CD4-positive, alpha-beta T cell (primary cell): ENCODE measurements at regions not wholly inside any gene's neighbourhood (a gene's known extent, or its start where the extent isn't known, plus 50 kb on each side); places are given as distances from the start of the nearest gene placed in this dataset.

Experiments used
- ATAC-seq: fragments of 200-7000 bp; cut with Tn5 transposase; one replicate; pipeline ENCODE4 v1.10.0; 2022; ENCODE audit warnings: mild to moderate bottlenecking; ENCODE audit not compliant: poor library complexity
- CTCF ChIA-PET: fragments of 350-600 bp; sonication (Branson Sonifier 250); formaldehyde crosslinking; loops from one replicate; lab custom pipeline; 2021; ENCODE audit warnings: antibody characterized with exemption, inconsistent platforms; lab: Charles Lee
- POLR2A ChIA-PET: fragments of 350-600 bp; sonication (Branson Sonifier 250); formaldehyde crosslinking; loops from one replicate; lab custom pipeline; 2021; ENCODE audit warnings: antibody characterized with exemption, inconsistent platforms; lab: Charles Lee
- DNase-seq, 14 experiments: peaks; one replicate each; pipeline ENCODE4 v3.0.0-alpha.2; 2013 to 2020; ENCODE audit warnings: mixed read lengths in 2 of 14
- H3K27ac ChIP-seq, 2 donors: one replicate each; pipeline versions ENCODE4 v1.5.1 to v1.7.0; 2013; ENCODE audit warnings: low read length in 2 of 2, low read depth in 1 of 2, mild to moderate bottlenecking in 1 of 2
- H3K27me3 ChIP-seq, 2 experiments: 1 replicate in 1 of 2; 2 replicates in 1 of 2; pipeline versions ENCODE4 v1.6.1 to v1.7.0; 2013; ENCODE audit warnings: low read length in 2 of 2, control low read depth in 1 of 2, mild to moderate bottlenecking in 1 of 2, moderate library complexity in 1 of 2; ENCODE audit not compliant: insufficient read depth in 2 of 2, control insufficient read depth in 1 of 2
- H3K36me3 ChIP-seq: one replicate; pipeline ENCODE4 v1.6.1; 2013; ENCODE audit warnings: low read length, control low read depth; ENCODE audit not compliant: insufficient read depth
- H3K4me1 ChIP-seq: one replicate; pipeline ENCODE4 v1.6.1; 2013; ENCODE audit warnings: low read length, control low read depth; ENCODE audit not compliant: insufficient read depth
- H3K4me3 ChIP-seq: one replicate; pipeline ENCODE4 v1.5.1; 2013; ENCODE audit warnings: mild to moderate bottlenecking, low read length, moderate library complexity
- H3K9me3 ChIP-seq, 2 experiments: 1 replicate in 1 of 2; 2 replicates in 1 of 2; pipeline versions ENCODE4 v1.6.1 to v1.7.0; 2013; ENCODE audit warnings: low read length in 2 of 2, mild to moderate bottlenecking in 2 of 2, control low read depth in 1 of 2, moderate library complexity in 1 of 2; ENCODE audit not compliant: control insufficient read depth in 1 of 2, insufficient read depth in 1 of 2
- H3K27ac Mint-ChIP-seq: one replicate; pipeline ENCODE4 v1.8.0; 2020; ENCODE audit warnings: mixed read lengths
- H3K27me3 Mint-ChIP-seq: one replicate; pipeline ENCODE4 v1.8.0; 2021; ENCODE audit warnings: mixed read lengths
- H3K36me3 Mint-ChIP-seq: one replicate; pipeline ENCODE4 v1.8.0; 2021; ENCODE audit warnings: low read depth, mixed read lengths
- H3K4me1 Mint-ChIP-seq: one replicate; pipeline ENCODE4 v1.8.0; 2021; ENCODE audit warnings: low read depth, mixed read lengths
- H3K4me3 Mint-ChIP-seq: one replicate; pipeline ENCODE4 v1.8.0; 2020; ENCODE audit warnings: mild to moderate bottlenecking, mixed read lengths
- H3K9me3 Mint-ChIP-seq: one replicate; pipeline ENCODE4 v1.8.0; 2020; ENCODE audit warnings: mixed read lengths
- intact Hi-C, 2 experiments: fragments of 100-400 bp; cut with DNase I in 1 of 2; cut with micrococcal nuclease in 1 of 2; formaldehyde crosslinking; loops; one replicate each; pipeline versions ENCODE4 v1.15.1 to v1.9.0; 2023 to 2025; cut with DNase I, micrococcal nuclease
- TF ChIP-seq, protein P1 (sequence below): fragments of 200-600 bp; IDR thresholded peaks from one replicate; pipeline ENCODE4 v1.8.0; 2022; ENCODE audit warnings: antibody characterized with exemption, mild to moderate bottlenecking

DNA sequence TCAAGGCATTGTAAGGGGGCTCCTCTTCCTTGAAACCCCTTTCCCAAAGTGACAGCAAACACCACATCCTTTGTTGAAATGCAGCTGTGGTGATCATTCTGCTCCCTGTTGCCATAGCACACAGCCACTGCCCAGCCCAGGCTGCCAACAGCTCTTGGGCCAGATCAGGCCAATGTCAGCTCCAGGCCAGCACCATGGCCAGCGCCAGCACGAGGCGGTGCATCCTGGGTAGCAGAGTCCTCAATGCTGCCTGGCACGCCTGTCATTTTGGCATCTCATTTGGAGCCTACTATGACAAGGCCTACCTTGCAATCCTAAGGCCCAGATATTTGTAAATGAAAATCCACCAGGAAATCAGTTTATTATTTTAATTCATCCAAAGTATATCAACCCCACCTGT is 390.6 kb downstream of the DNAH5 start:
- H3K4me1 Mint-ChIP-seq = no peaks in the 10 kb centered on the region
- H3K4me1 ChIP-seq = no peaks in the 10 kb centered on the region
- no peaks in the 10 kb centered on the region for H3K36me3 ChIP-seq
- DNase-seq (no peak), ATAC-seq (no peak)
- intact Hi-C loops = no loop called here
- TF ChIP-seq, protein P1, sequence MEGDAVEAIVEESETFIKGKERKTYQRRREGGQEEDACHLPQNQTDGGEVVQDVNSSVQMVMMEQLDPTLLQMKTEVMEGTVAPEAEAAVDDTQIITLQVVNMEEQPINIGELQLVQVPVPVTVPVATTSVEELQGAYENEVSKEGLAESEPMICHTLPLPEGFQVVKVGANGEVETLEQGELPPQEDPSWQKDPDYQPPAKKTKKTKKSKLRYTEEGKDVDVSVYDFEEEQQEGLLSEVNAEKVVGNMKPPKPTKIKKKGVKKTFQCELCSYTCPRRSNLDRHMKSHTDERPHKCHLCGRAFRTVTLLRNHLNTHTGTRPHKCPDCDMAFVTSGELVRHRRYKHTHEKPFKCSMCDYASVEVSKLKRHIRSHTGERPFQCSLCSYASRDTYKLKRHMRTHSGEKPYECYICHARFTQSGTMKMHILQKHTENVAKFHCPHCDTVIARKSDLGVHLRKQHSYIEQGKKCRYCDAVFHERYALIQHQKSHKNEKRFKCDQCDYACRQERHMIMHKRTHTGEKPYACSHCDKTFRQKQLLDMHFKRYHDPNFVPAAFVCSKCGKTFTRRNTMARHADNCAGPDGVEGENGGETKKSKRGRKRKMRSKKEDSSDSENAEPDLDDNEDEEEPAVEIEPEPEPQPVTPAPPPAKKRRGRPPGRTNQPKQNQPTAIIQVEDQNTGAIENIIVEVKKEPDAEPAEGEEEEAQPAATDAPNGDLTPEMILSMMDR = no peak
- no peak overlapping the region for H3K4me3 Mint-ChIP-seq
- CTCF ChIA-PET = no interaction called here
- H3K27ac ChIP-seq = no peak overlapping the region
- H3K27me3 ChIP-seq = no peaks in the 10 kb centered on the region
- H3K4me3 ChIP-seq = no peak overlapping the region
- no peaks in the 10 kb centered on the region for H3K36me3 Mint-ChIP-seq
- peaks cover 12% of the 10 kb centered on the region for H3K9me3 Mint-ChIP-seq
- POLR2A ChIA-PET = no interaction called here
- no peak overlapping the region for H3K27ac Mint-ChIP-seq
- H3K9me3 ChIP-seq = peaks cover 0 to 9% of the 10 kb centered on the region in 2 experiments
- H3K27me3 Mint-ChIP-seq = no peaks in the 10 kb centered on the region

DNA sequence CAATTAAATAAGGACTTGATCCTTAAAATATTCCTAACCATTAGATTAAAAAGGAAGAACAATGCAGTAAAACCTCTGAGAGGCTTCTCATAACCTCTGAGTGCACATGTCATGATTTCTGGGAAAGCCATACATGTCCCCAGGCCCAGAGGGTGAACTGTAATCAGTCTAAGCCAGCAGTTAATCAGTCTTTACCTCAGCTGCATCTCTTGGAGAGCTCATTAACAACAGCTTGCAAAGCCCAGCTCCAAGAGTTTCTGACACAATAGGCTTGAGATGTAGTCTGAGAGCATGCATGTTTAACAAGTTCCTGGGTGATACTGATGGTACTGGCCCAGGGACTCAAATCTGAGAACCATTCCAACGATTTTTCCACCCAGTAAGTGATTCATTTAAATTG is 392.1 kb downstream of the DNAH5 start:
- ATAC-seq = no peak
- no peaks in the 10 kb centered on the region for H3K4me1 Mint-ChIP-seq
- H3K36me3 ChIP-seq = no peaks in the 10 kb centered on the region
- no peak overlapping the region for H3K4me3 ChIP-seq
- peaks cover 0 to 9% of the 10 kb centered on the region in 2 experiments for H3K9me3 ChIP-seq
- DNase-seq = no peak
- TF ChIP-seq, protein P1 = no peak
- no peak overlapping the region for H3K27ac Mint-ChIP-seq
- no peaks in the 10 kb centered on the region for H3K27me3 Mint-ChIP-seq
- H3K27ac ChIP-seq = no peak overlapping the region
- H3K9me3 Mint-ChIP-seq = peaks cover 6% of the 10 kb centered on the region
- POLR2A ChIA-PET = no interaction called here
- no peaks in the 10 kb centered on the region for H3K4me1 ChIP-seq
- CTCF ChIA-PET = no interaction called here
- H3K4me3 Mint-ChIP-seq = no peak overlapping the region
- no peaks in the 10 kb centered on the region for H3K27me3 ChIP-seq
- intact Hi-C loops = no loop called here
- no peaks in the 10 kb centered on the region for H3K36me3 Mint-ChIP-seq

DNA sequence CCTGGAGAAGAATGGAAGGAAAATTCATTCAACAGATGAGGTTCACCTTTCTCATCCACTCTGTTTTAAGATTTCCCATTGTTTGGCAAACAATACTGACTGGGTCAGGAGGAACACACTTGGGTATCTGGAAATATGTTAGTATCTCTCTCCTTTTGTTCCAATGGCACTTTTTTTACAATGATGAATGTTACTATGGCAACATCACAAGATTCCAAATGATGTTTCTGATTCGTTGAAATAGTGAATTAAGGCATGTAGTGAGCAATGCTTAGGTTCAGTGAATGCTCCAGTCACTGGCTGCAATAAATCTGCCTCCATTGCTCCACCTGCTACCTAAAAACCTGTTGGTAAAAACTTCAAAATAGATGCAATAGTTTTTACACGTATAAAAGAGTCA is 392.8 kb downstream of the DNAH5 start:
- H3K27ac ChIP-seq = no peak overlapping the region
- H3K36me3 Mint-ChIP-seq = no peaks in the 10 kb centered on the region
- no peaks in the 10 kb centered on the region for H3K27me3 ChIP-seq
- intact Hi-C loops = no loop called here
- ChIA-PET POLR2A (no interaction called here), CTCF (no interaction called here)
- no peaks in the 10 kb centered on the region for H3K4me1 ChIP-seq
- no peak for DNase-seq
- H3K4me3 ChIP-seq = no peak overlapping the region
- no peak for ATAC-seq
- peaks cover 0 to 9% of the 10 kb centered on the region in 2 experiments for H3K9me3 ChIP-seq
- no peak overlapping the region for H3K27ac Mint-ChIP-seq
- H3K27me3 Mint-ChIP-seq = no peaks in the 10 kb centered on the region
- H3K9me3 Mint-ChIP-seq = peaks cover 6% of the 10 kb centered on the region
- H3K4me3 Mint-ChIP-seq = no peak overlapping the region
- H3K36me3 ChIP-seq = no peaks in the 10 kb centered on the region
- TF ChIP-seq, protein P1 = no peak
- no peaks in the 10 kb centered on the region for H3K4me1 Mint-ChIP-seq
